Stimulated activated CD4-positive, alpha-beta T cell treated with anti-CD3 and anti-CD28 coated beads, Interleukin-2, amount 100 ng/mL, for 4 hours (primary cell): ENCODE measurements at regions not wholly inside any gene's neighbourhood (a gene's known extent, or its start where the extent isn't known, plus 50 kb on each side); places are given as distances from the start of the nearest gene placed in this dataset.

ENCODE experiments used
- DNase-seq: peaks from one replicate; pipeline ENCODE4 v3.0.0-alpha.2; 2020; ENCODE audit warnings: low read depth

DNA sequence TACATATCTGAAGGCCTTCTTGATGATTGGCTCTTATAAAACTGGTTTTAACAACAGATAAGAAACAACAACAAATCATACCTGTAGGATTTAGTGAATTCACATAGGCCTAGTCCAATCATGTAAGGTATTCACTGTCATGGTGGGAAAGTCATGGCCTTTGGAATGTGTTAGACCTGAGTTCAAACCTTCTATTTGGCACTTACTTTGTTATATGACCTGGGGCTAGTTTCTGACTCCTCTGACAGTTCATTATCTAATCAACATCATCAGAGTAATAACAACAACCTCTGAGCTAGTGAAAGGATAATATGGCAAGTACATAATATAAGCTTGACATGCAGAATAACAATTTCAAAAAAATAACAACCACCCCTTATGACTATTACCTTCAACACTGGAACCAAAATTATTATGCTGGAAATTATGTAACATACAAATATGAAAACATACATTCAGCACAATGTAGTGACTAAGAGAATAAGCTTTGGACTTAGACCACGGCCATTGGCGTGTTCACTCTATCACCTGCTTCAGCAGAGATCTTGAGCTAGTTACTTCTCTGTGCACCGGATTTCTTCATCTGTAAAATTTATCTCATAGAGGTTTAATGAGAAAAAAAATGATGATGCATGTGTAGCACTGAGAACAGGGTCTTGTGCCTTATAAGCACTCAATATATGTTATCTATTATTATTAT lies 597.6 kb downstream of the LMO4 start:
- no peak for DNase-seq

GRCh38 chr1:87926921-87927320 lies 598.2 kb downstream of the LMO4 start:
- no peak for DNase-seq

- no peak for DNase-seq
Observed at GRCh38 chr1:87927391-87928280, 599.0 kb downstream of the LMO4 start.

GRCh38 chr1:87928623-87929022 lies 599.9 kb downstream of the LMO4 start:
- no peak for DNase-seq

DNA sequence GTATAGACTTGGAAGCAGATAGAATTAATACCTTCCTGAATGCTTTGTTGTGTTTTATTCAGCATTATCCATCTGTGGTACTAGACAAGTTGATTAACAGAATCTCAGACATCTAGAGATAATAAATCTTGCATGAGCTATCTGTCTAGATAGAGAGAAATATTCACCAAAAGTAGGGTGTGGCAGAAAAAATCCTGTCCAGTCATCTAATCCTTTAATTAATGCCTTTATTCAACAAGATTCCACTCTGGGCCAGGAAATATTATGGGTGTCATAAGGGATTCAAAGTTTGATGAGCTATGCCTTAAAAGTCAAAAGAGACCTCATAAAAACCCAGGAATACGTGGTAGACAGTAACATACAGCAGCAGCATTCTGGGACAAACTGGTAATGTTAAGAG lies 601.2 kb downstream of the LMO4 start:
- DNase-seq = no peak

DNA sequence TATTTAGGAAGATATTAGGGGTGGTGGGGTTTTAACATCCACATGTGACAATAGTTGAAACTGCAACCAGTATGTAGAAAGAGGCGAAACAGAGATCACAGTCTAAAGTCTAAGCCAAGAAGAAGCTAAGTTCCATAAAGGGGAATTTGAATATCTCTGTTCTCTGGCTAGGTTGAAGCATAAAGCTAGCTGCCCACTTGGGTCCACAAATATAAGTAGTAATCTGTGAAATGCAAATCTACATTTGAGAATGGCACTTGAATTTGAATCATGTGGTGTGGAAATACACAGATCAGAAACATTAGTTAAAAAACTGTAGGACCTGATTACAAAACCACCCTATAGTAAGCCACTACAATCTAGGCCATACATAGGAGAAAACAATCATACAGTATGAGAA lies 602.1 kb downstream of the LMO4 start:
- DNase-seq = no peak

DNA sequence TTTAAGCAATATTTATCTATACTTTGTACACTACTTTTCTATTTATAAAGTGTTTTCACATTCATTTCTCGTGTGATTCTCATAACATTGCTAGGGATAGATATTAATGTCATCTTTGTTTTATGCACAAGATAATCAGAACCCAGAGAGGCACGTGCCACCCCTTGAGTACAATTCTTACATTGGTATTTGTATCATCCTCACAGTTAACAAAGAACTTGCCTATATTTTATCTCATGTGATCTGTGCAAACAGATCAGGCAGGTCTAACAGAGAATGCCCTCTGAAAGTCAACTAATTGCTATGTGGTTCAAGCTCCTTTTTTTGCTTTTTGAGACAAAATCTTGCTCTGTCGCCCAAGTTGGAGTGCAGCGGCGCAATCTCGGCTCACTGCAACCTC lies 604.5 kb downstream of the LMO4 start:
- DNase-seq = no peak

DNA sequence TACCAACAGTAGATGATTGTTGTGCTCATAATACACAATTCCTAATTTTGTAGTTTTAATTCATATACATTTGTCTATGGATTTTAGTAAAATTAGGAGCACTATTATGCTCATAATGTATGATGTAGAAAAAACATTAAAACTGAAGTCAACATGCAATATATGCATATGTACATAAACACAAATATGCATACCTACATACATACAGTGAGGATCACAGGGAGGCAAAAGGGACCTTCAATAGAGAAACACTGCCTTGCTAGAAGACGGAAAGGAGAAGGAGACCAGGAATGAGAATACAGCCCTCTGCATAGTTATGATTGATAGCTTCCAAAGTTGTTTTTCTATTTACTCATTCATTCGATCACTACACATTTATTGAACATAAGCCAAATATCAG lies 606.5 kb downstream of the LMO4 start:
- no peak for DNase-seq

GRCh38 chr1:87937831-87938395 lies 609.2 kb downstream of the LMO4 start:
- no peak for DNase-seq

DNA sequence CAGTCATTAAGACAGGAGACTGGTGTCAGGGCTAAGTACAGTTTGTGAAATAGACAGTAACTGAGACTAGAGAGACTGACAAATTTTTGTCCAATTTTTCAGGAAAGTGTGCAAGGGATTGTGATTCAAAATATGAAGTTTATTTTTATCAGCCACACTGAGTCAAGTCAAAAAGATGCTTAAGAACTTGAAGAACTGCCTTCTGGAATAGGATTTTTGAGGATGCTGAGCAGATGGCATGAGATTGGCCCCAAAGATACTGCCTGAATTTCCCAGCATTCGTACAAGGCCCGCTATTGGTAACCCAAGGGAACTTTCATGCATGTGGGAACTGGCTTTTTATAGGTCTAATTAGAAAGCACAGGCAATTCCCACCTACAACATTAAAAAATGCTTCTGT lies 610.0 kb downstream of the LMO4 start:
- no peak for DNase-seq

DNA sequence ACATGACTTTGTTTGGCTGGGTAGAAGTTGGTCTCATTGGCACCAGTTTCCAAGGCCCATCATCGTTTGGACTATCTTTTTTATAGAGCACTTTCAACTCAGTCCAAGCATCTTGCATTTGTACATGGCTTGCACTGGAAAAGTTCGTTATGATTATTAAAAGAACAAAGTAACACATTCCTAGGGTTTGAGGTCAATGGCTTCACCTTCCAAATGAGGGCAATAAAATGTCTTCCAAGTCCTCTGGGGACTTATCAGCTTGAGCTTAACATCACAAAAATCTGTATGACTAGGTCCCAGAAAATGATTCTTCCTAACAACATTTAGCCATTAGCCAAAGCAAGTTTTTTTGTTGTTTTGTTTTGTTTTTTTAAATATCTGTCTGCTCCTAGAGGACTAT lies 610.8 kb downstream of the LMO4 start:
- no peak for DNase-seq

GRCh38 chr1:87940421-87940820 lies 611.7 kb downstream of the LMO4 start:
- no peak for DNase-seq

GRCh38 chr1:87941337-87941946 lies 612.8 kb downstream of the LMO4 start:
- DNase-seq = no peak

GRCh38 chr1:87942165-87942564 lies 613.5 kb downstream of the LMO4 start:
- DNase-seq = no peak

DNA sequence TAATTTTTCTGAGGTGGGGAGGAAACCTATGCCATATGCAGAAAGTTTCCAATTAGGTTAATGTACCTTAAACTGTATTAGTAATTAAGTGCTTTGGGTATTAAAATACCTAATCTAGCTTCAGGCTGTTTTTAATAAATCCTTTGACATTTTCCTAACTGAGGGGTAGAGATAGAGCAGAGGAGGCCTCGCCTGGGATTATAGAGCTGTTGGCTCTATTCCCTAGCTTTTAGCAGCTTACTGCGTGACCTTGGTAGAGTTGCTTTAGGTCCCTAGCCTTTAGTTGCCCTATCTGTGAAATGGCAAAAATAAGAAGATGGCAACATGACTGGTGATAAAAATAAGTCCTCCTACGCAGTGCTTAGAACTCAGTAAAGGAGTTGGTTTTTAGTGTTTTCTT lies 621.0 kb downstream of the LMO4 start:
- no peak for DNase-seq

- DNase-seq = no peak
Observed at GRCh38 chr1:87950369-87950768, 621.7 kb downstream of the LMO4 start.

- DNase-seq = no peak
Observed at GRCh38 chr1:87951409-87951808, 622.7 kb downstream of the LMO4 start.

- no peak for DNase-seq
Observed at GRCh38 chr1:87951852-87952251, 623.2 kb downstream of the LMO4 start.

GRCh38 chr1:87953121-87953520 lies 624.4 kb downstream of the LMO4 start:
- no peak for DNase-seq

DNA sequence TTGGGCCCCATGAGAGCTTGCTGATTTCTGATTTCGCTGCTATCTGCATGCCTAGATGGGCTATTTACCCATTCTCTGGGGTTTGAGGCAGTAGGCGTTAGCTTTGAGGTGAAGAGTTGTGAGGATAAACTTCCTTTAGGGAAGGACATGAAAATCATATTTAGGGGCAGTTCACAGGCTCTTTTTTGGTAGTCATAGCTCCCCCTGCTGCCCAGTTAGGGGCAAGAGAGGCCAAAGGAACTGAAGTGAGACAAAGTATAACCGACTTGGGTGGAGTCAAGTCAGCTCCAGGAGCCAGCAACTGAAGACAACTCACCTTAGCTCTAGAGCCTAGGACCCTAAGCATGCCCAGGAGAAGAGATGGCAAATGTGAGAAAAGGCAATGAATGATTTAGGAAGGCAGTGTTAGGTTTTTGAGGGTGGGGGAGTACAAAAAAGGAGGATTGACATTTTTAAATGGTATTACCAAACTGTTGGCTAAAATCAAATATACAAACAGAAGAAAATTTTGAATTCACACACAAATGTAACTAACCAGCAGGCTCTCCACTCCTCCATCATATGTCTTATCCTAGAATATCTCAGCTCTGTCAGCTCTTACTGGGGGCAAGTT lies 625.2 kb downstream of the LMO4 start:
- DNase-seq = peak; percentile 17

DNA sequence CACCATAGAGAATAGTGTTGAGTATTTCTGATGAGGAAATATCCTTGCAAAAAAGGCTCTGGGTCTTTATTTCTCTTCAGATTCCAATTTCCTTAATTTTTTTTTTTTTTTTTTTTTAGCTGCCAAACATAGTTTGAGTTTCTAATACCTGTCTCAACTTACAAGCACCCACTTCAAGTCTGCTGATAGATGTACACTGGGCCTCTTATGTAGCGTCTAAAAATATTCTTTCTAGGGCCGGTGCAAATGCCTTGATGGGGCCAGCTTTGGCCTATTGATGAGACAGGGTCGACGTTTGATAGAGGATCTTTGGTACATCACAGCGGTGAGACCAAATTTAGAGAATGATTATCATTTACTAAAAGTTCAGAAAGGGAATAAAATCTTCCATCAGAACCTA lies 626.4 kb downstream of the LMO4 start:
- DNase-seq = no peak

DNA sequence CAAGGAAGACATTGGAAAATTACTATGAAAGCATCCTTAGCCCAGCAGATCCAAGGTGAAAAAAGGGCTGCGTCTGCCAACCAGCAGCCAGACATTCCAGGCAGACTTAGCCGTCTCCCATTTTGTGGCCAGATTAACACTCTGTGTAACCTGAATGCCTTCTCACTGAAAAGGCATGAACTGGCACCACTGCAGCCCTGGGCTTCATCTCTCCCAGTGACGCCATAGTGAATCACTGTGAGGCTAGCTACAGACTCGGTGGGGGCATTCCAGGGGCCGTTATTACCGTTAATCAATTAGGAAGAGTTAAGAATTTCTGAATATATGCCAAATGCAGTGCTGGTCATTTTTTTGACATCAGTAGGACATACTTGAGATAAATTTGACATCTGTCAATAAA lies 627.4 kb downstream of the LMO4 start:
- no peak for DNase-seq
